Right lobe of liver (tissue), 4 donors: ENCODE measurements at regions not wholly inside any gene's neighbourhood (a gene's known extent, or its start where the extent isn't known, plus 50 kb on each side); places are given as distances from the start of the nearest gene placed in this dataset.

ENCODE experiments used
- CTCF ChIP-seq, 4 donors: fragments of 200-600 bp in 3 of 4; fragments of 450-650 bp in 1 of 4; IDR thresholded peaks; one replicate each; pipeline versions ENCODE4 v1.5.1 to v1.8.0; 2016 to 2022; ENCODE audit warnings: antibody characterized with exemption in 4 of 4, mild to moderate bottlenecking in 2 of 4
- POLR2A ChIP-seq: fragments of 450-650 bp; IDR thresholded peaks from one replicate; pipeline ENCODE4 v1.6.1; 2017; ENCODE audit warnings: antibody characterized with exemption, mild to moderate bottlenecking
- donor health status: DM: no; HTN: no; CAD: no.
- donor health status: DM: no; HTN: no; CAD: no.
- donor health status: DM: no; HTN: yes; CAD: no.

GRCh38 chr9:127556871-127557270 lies 55.2 kb upstream of the STXBP1 start:
- TF ChIP-seq CTCF (IDR thresholded peaks at IDR 0.05) (no peak), POLR2A (no peak)
